Upper lobe of left lung (tissue), 4 donors: ENCODE measurements at regions not wholly inside any gene's neighbourhood (a gene's known extent, or its start where the extent isn't known, plus 50 kb on each side); places are given as distances from the start of the nearest gene placed in this dataset.

Experiments
- EP300 ChIP-seq, 4 donors: sonication (generic); formaldehyde crosslinking; IDR thresholded peaks; one replicate each; pipeline ENCODE4 v1.5.1; 2017; ENCODE audit warnings: antibody characterized with exemption in 4 of 4, control low read depth in 2 of 4
- TF ChIP-seq, protein P1 (sequence below), 6 experiments: fragments of 450-650 bp in 4 of 6; fragments of 200-600 bp in 2 of 6; sonication (generic) in 2 of 6; IDR thresholded peaks; one replicate each; pipeline ENCODE4 v1.5.1; 2016 to 2019; ENCODE audit warnings: antibody characterized with exemption in 6 of 6

GRCh38 chr9:119677811-119678505 lies 308.7 kb upstream of the BRINP1 start:
- TF ChIP-seq, protein P1, sequence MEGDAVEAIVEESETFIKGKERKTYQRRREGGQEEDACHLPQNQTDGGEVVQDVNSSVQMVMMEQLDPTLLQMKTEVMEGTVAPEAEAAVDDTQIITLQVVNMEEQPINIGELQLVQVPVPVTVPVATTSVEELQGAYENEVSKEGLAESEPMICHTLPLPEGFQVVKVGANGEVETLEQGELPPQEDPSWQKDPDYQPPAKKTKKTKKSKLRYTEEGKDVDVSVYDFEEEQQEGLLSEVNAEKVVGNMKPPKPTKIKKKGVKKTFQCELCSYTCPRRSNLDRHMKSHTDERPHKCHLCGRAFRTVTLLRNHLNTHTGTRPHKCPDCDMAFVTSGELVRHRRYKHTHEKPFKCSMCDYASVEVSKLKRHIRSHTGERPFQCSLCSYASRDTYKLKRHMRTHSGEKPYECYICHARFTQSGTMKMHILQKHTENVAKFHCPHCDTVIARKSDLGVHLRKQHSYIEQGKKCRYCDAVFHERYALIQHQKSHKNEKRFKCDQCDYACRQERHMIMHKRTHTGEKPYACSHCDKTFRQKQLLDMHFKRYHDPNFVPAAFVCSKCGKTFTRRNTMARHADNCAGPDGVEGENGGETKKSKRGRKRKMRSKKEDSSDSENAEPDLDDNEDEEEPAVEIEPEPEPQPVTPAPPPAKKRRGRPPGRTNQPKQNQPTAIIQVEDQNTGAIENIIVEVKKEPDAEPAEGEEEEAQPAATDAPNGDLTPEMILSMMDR (IDR thresholded peaks at IDR 0.05), result no peak
- TF ChIP-seq EP300 (IDR thresholded peaks at IDR 0.05), result no peak
